Fibroblast of the aortic adventitia (primary cell): ENCODE measurements at regions not wholly inside any gene's neighbourhood (a gene's known extent, or its start where the extent isn't known, plus 50 kb on each side); places are given as distances from the start of the nearest gene placed in this dataset.

ENCODE experiments used
- DNase-seq: peaks from one replicate; pipeline ENCODE4 v3.0.0-alpha.2; 2010; ENCODE audit warnings: low read depth
- H3K4me3 ChIP-seq: 2 replicates; pipeline ENCODE4 v1.5.1; 2011; ENCODE audit warnings: low read depth, mild to moderate bottlenecking, control low read depth, low read length, moderate library complexity
- TF ChIP-seq, protein P1 (sequence below): IDR thresholded peaks from 2 replicates; pipeline ENCODE4 v1.5.1; 2011; ENCODE audit warnings: mild to moderate bottlenecking, low read length, control low read depth, inconsistent platforms; ENCODE audit not compliant: insufficient read depth

DNA sequence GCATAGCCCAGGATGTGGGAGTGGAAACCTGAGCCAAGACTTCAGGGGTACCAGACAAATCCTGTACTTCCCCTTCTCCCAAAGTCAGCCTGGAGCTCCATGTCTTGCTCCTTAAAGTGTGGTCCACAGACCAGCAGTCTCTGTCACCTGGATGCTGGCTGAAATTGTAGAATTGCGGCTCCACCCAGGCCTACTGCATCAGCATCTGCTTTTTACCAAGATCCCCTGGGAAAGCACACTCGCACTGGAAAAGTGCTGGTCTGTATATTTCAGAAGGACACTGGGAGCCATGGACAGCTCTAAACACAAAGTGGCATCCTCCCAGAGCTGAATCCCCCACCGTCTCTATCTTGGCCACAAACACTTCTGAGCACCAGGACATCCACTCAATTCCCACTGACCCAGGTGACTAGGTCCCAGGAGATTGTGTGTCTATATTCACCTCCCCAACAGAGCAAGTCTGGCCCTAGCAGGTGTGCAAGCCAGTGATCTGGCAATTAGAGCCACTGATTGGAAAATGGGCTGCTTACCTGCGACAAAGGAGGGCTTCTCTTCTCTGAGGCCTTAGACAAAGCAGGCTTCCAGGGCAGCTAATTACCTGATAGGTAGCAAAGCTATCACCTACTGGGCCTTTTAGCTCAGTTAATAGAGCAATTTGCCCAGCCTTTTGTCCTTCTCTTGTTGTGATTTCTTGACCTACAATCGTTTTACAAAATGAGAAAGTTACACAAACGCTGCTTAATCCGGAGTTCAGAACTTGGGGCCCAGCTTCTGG lies 443.3 kb downstream of the MN1 start:
- H3K4me3 ChIP-seq: no peak overlapping the region
- TF ChIP-seq, protein P1, sequence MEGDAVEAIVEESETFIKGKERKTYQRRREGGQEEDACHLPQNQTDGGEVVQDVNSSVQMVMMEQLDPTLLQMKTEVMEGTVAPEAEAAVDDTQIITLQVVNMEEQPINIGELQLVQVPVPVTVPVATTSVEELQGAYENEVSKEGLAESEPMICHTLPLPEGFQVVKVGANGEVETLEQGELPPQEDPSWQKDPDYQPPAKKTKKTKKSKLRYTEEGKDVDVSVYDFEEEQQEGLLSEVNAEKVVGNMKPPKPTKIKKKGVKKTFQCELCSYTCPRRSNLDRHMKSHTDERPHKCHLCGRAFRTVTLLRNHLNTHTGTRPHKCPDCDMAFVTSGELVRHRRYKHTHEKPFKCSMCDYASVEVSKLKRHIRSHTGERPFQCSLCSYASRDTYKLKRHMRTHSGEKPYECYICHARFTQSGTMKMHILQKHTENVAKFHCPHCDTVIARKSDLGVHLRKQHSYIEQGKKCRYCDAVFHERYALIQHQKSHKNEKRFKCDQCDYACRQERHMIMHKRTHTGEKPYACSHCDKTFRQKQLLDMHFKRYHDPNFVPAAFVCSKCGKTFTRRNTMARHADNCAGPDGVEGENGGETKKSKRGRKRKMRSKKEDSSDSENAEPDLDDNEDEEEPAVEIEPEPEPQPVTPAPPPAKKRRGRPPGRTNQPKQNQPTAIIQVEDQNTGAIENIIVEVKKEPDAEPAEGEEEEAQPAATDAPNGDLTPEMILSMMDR: no peak
- no peak for DNase-seq

DNA sequence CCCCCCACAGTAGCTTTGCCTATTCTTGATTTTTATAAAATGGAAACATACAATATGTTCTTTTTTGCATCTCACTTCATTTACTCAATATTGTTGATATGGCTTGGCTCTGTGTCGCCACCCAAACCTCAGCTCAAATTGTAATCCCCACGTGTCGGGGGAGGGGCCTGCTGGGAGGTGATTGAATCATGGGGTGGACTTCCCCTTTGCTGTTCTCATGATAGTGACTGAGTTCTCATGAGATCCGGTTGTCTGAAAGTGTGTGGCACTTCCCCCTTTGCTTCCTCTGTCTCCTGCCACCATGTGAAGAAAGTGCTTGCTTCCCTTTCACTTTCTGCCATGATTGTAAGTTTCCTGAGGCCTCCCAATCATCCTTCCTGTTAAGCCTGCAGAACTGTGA lies 431.3 kb downstream of the MN1 start:
- DNase-seq: no peak
- TF ChIP-seq, protein P1: no peak
- no peak overlapping the region for H3K4me3 ChIP-seq

DNA sequence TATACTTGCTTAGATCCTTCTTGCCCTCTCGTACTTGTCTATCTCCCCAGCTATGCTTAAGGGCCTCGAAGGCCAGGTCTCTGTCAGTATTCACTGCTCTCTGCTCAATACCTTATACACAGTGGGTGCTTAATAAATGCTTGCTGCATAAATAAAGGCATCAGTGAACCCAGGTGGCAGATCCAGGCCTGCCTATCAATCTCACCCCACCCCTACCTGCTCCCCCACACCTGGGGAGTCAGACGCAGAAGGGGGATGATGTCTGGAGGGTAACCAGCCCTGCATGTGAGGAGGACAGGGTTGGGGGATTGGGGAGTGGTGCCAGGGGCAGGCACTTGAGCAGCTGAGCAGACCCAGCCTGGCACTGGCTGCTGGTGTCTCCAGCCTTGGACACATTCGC lies 430.6 kb downstream of the MN1 start:
- DNase-seq: no peak
- H3K4me3 ChIP-seq: no peak overlapping the region
- TF ChIP-seq, protein P1: no peak

DNA sequence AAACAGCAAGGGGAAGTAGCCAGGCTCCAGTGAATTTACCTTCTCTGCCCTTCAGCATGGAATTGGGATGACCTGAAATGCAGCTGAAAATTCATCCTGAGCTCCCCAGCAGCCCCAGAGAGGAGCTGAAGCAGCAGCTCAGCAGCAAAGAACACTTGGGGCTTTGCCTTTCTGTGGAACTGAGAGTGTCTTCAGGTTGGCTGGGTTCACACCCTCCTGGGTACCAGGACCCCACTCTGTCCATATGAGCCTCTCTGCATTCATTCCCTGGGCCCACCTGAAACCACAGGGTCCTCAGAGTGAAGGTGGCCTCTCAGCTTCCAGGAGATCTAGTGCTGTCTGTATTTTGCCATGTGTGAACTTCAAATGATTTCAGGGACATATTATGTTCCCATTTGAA lies 429.2 kb downstream of the MN1 start:
- H3K4me3 ChIP-seq: no peak overlapping the region
- DNase-seq: no peak
- TF ChIP-seq, protein P1: no peak

DNA sequence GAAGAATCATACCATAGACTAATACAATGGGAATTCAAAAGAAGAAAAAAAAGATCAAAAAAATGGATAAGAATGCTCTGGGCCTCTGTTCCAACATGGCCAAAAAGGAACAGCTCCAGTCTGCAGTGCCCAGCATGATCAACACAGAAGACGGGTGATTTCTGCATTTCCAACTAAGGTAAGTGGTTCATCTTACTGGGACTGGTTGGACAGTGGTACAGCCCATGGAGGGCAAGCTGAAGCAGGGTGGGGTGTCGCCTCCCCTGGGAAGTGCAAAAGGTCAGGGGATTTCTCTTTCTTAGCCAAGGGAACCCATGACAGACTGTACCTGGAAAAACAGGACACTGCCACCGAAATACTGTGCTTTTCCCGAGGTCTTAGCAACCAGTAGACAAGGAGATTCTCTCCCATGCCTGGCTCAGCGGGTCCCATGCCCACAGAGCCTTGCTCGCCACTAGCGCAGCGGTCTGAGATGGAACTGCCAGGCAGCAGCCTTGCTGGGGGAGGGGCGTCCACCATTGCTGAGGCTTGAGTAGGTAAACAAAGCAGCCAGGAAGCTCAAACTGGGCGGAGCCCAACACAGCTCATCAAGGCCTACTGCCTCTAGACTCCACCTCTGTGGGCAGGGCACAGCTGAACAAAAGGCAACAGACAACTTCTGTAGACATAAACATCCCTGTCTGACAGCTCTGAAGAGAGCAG lies 428.4 kb downstream of the MN1 start:
- TF ChIP-seq, protein P1: no peak
- DNase-seq: no peak
- H3K4me3 ChIP-seq: no peak overlapping the region

DNA sequence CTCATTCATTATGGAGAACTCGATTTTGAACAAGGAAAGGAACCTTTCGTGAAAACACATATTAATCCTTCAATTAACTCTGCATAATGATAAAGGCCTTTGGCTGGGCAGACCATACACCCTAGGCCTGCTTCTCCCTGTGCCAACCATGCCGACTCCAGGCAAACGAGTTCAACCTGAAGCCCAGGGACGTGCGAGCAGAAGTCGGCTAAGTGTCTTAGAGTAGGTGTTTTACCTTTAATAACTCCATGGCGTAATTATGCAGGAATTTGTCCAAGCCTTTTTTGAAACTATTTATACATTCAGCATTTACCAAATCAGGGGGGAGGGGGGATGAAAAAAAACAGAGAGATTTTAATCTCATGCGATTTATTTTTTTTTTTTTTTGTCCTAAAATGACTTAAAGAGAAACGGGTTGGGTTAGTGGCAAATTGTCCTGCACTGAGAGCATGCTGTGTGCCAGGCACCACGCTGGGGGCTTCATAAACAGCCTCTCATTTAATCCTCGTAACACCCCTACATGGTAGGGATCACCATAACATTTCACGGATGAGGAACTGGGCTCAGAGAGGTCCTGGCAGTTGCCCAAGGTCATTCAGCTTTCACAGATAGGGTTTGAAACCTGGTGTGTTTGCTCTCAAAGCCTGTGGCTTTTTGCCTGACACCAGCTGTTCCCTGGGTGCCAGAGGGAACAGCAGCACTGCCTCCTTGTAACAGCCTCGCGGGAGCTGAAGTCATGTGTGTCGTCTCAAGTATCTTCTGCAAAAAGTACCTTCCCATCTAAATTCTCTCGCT lies 423.9 kb downstream of the MN1 start:
- no peak overlapping the region for H3K4me3 ChIP-seq
- no peak for DNase-seq
- TF ChIP-seq, protein P1: no peak
